Activated CD8-positive, alpha-beta memory T cell treated with anti-CD3 and anti-CD28 coated beads for 24 hours (primary cell): ENCODE measurements at regions not wholly inside any gene's neighbourhood (a gene's known extent, or its start where the extent isn't known, plus 50 kb on each side); places are given as distances from the start of the nearest gene placed in this dataset.

ENCODE experiments used
- DNase-seq: peaks from one replicate; pipeline ENCODE4 v3.0.0-alpha.2; 2020

DNA sequence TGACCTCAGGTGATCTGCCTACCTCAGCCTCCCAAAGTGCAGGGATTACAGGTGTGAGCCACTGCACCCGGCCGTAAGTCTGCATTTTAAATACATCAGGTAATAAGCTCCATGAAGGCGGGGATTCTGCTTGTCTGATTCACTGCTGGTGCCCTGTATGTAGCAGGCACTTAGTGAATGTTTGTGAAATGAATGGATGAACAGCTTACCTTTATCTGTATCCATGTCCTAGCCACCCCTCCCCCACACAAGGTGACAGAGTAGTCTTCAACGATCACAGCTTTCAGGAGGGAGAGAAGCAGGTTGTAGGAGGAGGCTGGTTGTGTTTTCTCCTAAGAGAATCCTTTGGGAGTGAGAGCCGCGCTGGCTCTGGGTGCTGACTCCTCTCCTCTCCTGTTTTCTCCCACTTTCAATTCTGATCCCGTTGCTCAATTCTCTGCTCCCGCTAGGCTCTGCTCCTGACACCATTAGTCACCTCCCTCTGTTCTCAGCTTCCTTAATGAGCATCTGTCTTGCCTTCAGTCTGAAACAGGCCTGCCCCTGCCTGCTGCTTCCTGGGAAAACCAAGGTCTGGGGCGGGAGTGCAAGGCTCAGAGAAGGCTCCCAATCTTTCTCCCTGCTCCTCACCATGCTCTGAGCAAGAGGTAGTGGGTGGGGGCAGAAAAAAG, 88.8 kb upstream of the CTNNA1 start:
- DNase-seq, result peak; percentile 46

GRCh38 chr5:138663561-138663960, 88.4 kb upstream of the HSPA9 start:
- DNase-seq, result peak; percentile 47

DNA sequence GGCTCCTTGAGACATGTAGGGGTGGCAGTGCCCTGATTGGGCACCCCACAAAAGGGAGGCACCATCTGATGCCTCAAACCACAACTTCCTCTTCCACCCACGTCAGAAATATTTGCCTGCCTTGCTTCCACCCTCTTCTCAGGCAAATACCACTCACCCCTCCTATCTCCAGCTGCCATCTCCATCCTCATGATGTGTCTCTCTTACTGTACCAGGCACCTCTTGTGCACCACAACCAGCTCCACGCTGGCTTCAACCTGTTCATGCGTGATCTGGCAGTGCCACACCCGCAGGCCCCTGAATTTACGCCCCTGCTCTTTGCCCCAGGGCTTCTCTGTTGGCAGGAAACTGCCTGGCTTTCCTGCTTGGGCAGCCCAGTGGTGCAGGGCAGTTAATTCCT, 87.8 kb upstream of the HSPA9 start:
- DNase-seq, result no peak

- DNase-seq, result no peak
Measured at GRCh38 chr5:138662599-138662998, 87.4 kb upstream of the HSPA9 start.

DNA sequence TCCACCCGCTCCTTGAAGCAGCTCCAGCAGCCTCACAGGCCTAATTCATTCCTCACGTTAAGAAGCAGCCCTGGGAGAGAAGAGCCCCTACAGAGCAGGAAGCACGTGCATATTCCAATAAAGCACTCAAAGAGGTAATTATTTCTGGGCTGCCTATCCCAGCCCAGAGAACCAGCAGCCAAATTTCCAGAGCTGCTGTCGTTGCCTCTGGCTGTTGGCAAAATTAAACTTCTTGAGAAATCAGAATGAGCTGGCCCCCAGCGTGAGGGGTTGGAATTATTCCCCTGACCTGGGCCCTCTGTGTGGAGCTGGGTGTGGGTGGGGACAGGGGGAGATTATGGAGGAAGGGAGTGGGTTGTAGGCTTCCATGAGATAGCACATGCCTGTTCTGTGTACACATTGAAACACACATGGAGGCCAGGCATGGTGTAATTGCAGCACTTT, 86.8 kb upstream of the HSPA9 start:
- DNase-seq, result no peak

DNA sequence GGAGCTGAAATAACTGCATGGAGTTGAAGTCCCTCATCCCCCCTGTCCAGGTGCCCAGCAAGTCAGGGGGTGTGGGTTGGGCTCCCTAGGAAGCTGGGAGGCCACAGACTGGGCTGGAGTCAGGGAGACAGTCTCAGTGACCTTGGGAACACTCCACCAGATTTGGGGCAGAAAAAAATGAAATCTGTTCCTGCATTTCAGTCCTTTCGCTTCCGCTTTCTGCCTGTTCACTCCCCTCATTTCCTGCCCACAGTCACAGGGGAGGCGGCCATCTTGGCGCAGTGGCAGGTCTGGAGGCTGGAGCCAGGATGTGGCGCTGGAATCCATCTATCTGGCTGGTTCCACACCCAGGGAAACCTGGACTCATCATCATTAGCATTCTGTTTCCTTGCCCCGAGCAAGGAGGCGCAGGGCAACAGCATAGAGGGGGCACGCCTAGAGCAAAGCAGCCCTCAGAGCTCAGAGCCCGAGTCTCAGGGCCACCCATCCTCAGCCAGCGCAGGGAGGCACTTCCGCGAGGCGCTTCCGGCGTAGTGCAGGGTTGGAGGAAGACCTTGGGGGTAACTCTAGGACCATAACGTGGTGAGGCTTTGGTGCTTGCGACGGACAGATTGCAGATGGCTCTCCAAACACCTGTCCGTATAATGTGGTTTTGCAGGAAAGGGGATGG, 86.2 kb upstream of the HSPA9 start:
- no peak for DNase-seq

DNA sequence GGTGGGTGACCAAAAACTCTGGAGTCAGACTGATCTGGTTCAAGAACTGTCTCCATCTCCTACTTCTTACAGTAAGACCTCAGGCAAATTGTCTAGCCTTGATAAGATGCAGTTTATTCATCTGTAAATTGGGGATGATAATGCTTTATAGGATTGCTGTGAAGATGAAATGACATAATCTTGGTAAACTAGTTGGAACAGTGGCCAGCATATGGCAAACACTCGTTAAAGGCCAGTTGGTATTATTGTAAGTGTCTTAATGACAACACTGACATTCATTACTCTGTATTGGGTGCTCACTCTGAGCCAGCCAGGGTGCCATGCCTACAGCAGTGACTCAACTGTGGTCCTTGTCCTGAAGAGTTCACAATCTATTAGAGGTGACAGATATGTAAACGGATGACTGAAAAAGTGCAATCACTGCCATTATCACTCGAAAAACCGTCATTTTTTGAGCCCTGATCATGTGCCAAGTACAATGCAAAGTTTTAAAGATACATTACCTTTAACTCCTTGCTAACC, 84.9 kb upstream of the HSPA9 start:
- no peak for DNase-seq

- no peak for DNase-seq
Measured at GRCh38 chr5:138659561-138659960, 84.4 kb upstream of the HSPA9 start.

- DNase-seq, result no peak
Measured at GRCh38 chr5:138659121-138659520, 83.9 kb upstream of the HSPA9 start.

DNA sequence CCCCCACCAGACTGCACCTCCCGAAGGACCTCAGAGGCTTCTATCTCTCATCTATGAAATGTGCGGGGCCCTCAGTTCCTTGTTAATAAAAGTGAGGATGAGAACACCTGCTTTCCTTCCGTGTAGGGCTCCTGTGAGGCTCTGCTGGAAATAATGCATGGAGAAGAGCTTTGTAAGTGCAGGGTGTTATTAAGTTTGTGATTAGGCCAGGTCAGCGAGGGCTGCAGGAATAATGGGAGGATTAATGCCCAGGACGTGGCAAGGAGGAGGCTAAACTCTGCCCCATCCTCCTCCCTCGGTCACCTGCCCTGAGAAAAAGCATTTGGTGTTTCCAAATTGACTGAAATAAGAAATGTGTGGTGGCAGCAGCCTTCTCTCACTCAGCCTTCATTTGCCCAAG, 83.5 kb upstream of the HSPA9 start:
- DNase-seq, result no peak

GRCh38 chr5:138657360-138657759, 82.2 kb upstream of the HSPA9 start:
- DNase-seq, result no peak

GRCh38 chr5:138656916-138657315, 81.7 kb upstream of the HSPA9 start:
- DNase-seq, result no peak

GRCh38 chr5:138655530-138656190, 80.5 kb upstream of the HSPA9 start:
- DNase-seq, result no peak

GRCh38 chr5:138654281-138654867, 79.2 kb upstream of the HSPA9 start:
- peak; percentile 86 for DNase-seq

DNA sequence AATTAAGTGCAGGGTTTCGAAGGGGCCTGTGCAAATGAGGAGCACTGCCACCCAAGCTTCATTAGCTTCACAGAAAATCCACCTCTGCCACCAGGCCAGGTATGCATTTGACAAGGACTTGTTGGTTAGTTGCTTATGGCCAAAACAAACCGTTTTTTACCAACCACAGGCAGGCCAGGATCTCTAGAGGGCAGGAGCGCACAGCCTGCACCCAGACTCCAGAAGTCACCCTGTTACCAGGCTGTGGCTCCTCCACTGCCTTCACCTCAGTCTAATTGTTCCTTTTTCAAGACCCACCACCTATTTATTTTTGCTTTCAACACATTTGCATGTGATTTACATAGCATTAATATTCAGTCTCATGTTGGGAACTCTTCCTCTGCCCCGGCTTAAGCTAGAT, 78.3 kb upstream of the HSPA9 start:
- DNase-seq, result no peak

- DNase-seq, result no peak
Measured at GRCh38 chr5:138651767-138652117, 76.5 kb upstream of the HSPA9 start.

- DNase-seq, result no peak
Measured at GRCh38 chr5:138651058-138651766, 76.0 kb upstream of the HSPA9 start.

- no peak for DNase-seq
Measured at GRCh38 chr5:138650196-138650595, 75.0 kb upstream of the HSPA9 start.

DNA sequence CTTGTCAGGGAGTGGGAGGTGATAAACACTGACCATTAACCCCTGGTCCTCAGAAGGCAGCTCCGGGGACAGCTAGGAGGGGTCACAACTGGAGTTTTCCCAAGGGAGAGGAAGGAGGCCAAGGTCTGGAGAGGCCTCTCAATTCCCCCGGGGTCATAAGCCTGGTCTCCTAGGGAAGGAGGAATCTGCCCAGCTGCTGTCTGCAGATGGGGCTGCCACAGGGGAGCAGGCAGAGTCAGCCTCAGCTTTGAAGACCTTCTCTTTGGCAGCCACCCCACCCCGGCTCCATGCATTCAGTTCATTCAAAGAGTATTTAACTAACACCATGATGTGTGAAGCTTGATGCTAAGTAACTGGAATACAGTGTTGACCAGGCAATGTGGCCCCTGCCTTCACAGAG, 74.6 kb upstream of the HSPA9 start:
- no peak for DNase-seq

- no peak for DNase-seq
Measured at GRCh38 chr5:138649316-138649720, 74.1 kb upstream of the HSPA9 start.

DNA sequence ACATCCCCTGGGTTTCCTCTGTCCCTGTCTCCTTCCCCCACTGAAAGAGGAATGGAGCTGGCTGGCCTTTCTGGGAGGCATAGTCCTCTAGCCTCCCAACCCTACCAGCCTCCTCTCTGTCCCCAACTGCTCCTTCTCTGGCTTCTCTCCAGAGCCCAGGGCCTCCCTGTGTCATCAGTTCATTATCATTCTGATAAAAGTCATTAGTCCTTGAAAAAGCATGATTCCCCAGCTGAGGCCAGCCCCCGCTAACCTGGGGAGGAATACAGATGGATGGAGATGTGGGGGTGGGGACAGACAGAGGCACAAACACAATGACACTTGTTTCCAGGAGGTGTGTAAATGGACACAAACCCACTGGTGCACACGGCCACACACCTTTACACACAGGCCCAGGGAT, 73.6 kb upstream of the HSPA9 start:
- no peak for DNase-seq

GRCh38 chr5:138647794-138648410, 72.7 kb upstream of the HSPA9 start:
- DNase-seq, result no peak
